Neural progenitor cell (in vitro differentiated cells): ENCODE measurements at regions not wholly inside any gene's neighbourhood (a gene's known extent, or its start where the extent isn't known, plus 50 kb on each side); places are given as distances from the start of the nearest gene placed in this dataset. TPM values are rescaled to one million over a fixed set of nuclear protein-coding genes. Genes with fewer than 3 reads are reported as not detected.

Experiments
- DNase-seq: peaks from one replicate; pipeline ENCODE4 v3.0.0-alpha.2; 2016; ENCODE audit warnings: low spot score
- H2AFZ ChIP-seq: fragments of 200-600 bp; sonication (generic); replicated peaks from 2 replicates; pipeline ENCODE4 v1.6.1; 2016; ENCODE audit warnings: antibody characterized with exemption
- H3F3A ChIP-seq: fragments of 200-600 bp; sonication (generic); 2 replicates; pipeline ENCODE4 v1.6.1; 2016; ENCODE audit warnings: antibody characterized with exemption, low read depth
- H3K27ac ChIP-seq: fragments of 200-600 bp; sonication (generic); 2 replicates; pipeline ENCODE4 v1.5.1; 2016; ENCODE audit warnings: mild to moderate bottlenecking
- H3K27me3 ChIP-seq: fragments of 200-600 bp; sonication (generic); 2 replicates; pipeline ENCODE4 v1.6.1; 2016; ENCODE audit warnings: mild to moderate bottlenecking, moderate library complexity
- H3K36me3 ChIP-seq: fragments of 200-600 bp; sonication (generic); 2 replicates; pipeline ENCODE4 v1.5.1; 2016
- H3K4me1 ChIP-seq: fragments of 200-600 bp; sonication (generic); 2 replicates; pipeline ENCODE4 v1.6.1; 2016; ENCODE audit warnings: mixed run types
- H3K4me2 ChIP-seq: fragments of 200-600 bp; sonication (generic); 2 replicates; pipeline ENCODE4 v1.6.1; 2016
- H3K4me3 ChIP-seq: fragments of 200-600 bp; sonication (generic); 2 replicates; pipeline ENCODE4 v1.5.1; 2016
- H3K79me2 ChIP-seq: fragments of 200-600 bp; sonication (generic); 2 replicates; pipeline ENCODE4 v1.6.1; 2016; ENCODE audit warnings: low read depth
- H3K9ac ChIP-seq: fragments of 200-600 bp; sonication (generic); 2 replicates; pipeline ENCODE4 v1.6.1; 2016
- H3K9me3 ChIP-seq: fragments of 200-600 bp; sonication (generic); 2 replicates; pipeline ENCODE4 v1.5.1; 2016; ENCODE audit warnings: low read depth
- H4K20me1 ChIP-seq: fragments of 200-600 bp; sonication (generic); 2 replicates; pipeline ENCODE4 v1.6.1; 2016; ENCODE audit warnings: low read depth
- H3K27ac Mint-ChIP-seq: 3 replicates; pipeline ENCODE4 v1.8.0; 2021; ENCODE audit warnings: mixed read lengths
- H3K27me3 Mint-ChIP-seq: 2 replicates; pipeline ENCODE4 v1.8.0; 2022; ENCODE audit warnings: low read depth, mild to moderate bottlenecking, inconsistent platforms, moderate library complexity, mixed read lengths; ENCODE audit not compliant: insufficient read depth
- H3K36me3 Mint-ChIP-seq: 3 replicates; pipeline ENCODE4 v1.8.0; 2021; ENCODE audit warnings: mixed read lengths
- H3K4me1 Mint-ChIP-seq: 3 replicates; pipeline ENCODE4 v1.8.0; 2021; ENCODE audit warnings: mixed read lengths
- H3K4me3 Mint-ChIP-seq: 3 replicates; pipeline ENCODE4 v1.8.0; 2021; ENCODE audit warnings: mild to moderate bottlenecking, moderate library complexity, mixed read lengths
- H3K9me3 Mint-ChIP-seq: 3 replicates; pipeline ENCODE4 v1.8.0; 2020; ENCODE audit warnings: mixed read lengths
- CTCF ChIP-seq: fragments of 200-600 bp; sonication (generic); IDR thresholded peaks from 2 replicates; pipeline ENCODE4 v1.5.1; 2017; ENCODE audit warnings: antibody characterized with exemption, mild to moderate bottlenecking
- EZH2 ChIP-seq: fragments of 200-600 bp; sonication (generic); IDR thresholded peaks from 2 replicates; pipeline ENCODE4 v1.6.1; 2017; ENCODE audit warnings: antibody characterized with exemption, mild to moderate bottlenecking, moderate library complexity
- EZH2phosphoT487 ChIP-seq: fragments of 200-600 bp; sonication (generic); IDR thresholded peaks from 2 replicates; pipeline ENCODE4 v1.6.1; 2017; ENCODE audit warnings: antibody characterized with exemption
- small RNA-seq: library from RNA; depleted of rRNA; stranded (forward); fragments of <200 nt; gene quantifications from one replicate; pipeline ENCODE3, GENCODE V24; 2015

DNA sequence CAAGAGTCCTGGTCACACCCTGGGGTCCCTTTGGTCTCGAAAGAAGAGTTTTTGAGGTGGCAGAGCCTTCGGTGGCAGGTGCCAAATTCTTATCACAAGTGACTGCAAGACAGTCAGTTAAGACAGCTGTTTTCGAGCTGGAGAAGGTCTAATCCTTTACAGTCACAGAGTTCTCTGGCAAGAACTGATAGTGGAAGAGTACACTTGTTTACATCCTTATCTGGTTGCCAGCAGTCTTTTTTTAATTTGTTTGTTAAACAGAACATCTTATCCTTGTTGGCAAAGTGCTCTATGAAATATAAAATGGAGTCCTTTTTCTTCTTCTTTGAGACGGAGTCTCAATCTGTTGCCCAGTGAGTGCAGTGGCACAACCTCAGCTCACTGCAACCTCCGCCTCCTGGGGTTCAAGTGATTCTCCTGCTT lies 50.4 kb upstream of the ELOVL6 start:
- Histone ChIP-seq H3K9ac (no peak overlapping the region), H3K9me3 (no peaks in the 10 kb centered on the region), H2AFZ (no peak overlapping the region), H3K79me2 (no peaks in the 10 kb centered on the region), H3K27ac (no peak overlapping the region), H3K27me3 (no peaks in the 10 kb centered on the region), H4K20me1 (no peaks in the 10 kb centered on the region), H3K4me2 (no peak overlapping the region), H3K4me3 (no peak overlapping the region), H3F3A (no peaks in the 10 kb centered on the region), H3K36me3 (no peaks in the 10 kb centered on the region), H3K4me1 (no peaks in the 10 kb centered on the region)
- no peak overlapping the region for H3K4me3 Mint-ChIP-seq
- peaks cover 8% of the 10 kb centered on the region for H3K4me1 Mint-ChIP-seq
- peaks cover 5% of the 10 kb centered on the region for H3K27me3 Mint-ChIP-seq
- TF ChIP-seq EZH2phosphoT487 (no peak), CTCF (no peak), EZH2 (no peak)
- H3K9me3 Mint-ChIP-seq = no peaks in the 10 kb centered on the region
- no peaks in the 10 kb centered on the region for H3K36me3 Mint-ChIP-seq
- no peak overlapping the region for H3K27ac Mint-ChIP-seq
- DNase-seq = no peak

Small RNA genes in the stretch of these regions (small RNA-seq; reads per million reads assigned to genes)
- gene AC108145.1 = not detected
- gene HSBP1P2 = not detected
- not detected for gene RNU6-205P
